Nephron (organoid): ENCODE measurements at regions not wholly inside any gene's neighbourhood (a gene's known extent, or its start where the extent isn't known, plus 50 kb on each side); places are given as distances from the start of the nearest gene placed in this dataset.

Experiments used
- H3K27ac Mint-ChIP-seq, 3 experiments: 2 replicates each; pipeline ENCODE4 v1.8.0; 2020; ENCODE audit warnings: mixed read lengths in 3 of 3, mild to moderate bottlenecking in 2 of 3, moderate library complexity in 1 of 3
- H3K27me3 Mint-ChIP-seq: 2 replicates; pipeline ENCODE4 v1.8.0; 2021; ENCODE audit warnings: low read depth, mild to moderate bottlenecking, moderate library complexity, mixed read lengths
- H3K36me3 Mint-ChIP-seq: 2 replicates; pipeline ENCODE4 v1.8.0; 2020; ENCODE audit warnings: low read depth, mixed read lengths
- H3K4me1 Mint-ChIP-seq: 2 replicates; pipeline ENCODE4 v1.8.0; 2020; ENCODE audit warnings: mixed read lengths
- H3K4me3 Mint-ChIP-seq, 3 experiments: 2 replicates each; pipeline ENCODE4 v1.8.0; 2020; ENCODE audit warnings: mild to moderate bottlenecking in 3 of 3, mixed read lengths in 3 of 3, moderate library complexity in 2 of 3
- H3K9me3 Mint-ChIP-seq: 2 replicates; pipeline ENCODE4 v1.8.0; 2020; ENCODE audit warnings: mixed read lengths
- TF ChIP-seq, protein P1 (sequence below), 3 experiments: fragments of 200-600 bp; sonication (generic); IDR thresholded peaks; one replicate each; pipeline ENCODE4 v1.5.0; 2021; ENCODE audit warnings: antibody characterized with exemption in 3 of 3; ENCODE audit not compliant: unreplicated experiment in 3 of 3

DNA sequence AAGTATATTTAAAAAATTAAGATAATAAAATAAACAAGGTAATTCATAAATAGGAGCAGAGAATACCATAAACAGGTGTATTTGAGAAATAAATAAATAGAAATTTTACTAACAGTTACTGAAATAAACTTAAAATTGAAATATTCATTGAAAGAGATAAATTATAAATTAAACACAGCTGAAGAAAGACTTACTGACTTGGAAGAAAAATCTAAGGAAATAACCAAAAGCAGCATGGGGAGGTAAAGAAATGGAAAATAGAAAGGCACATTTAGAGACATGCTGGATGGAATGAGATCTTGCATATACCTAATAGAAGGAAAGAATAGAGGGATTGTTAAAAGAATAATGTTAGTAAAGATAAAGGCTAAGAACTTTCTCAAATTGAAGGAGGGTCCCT lies 96.3 kb downstream of the SOX11 start:
- Mint-ChIP-seq H3K27me3 (peaks cover 4% of the 10 kb centered on the region), H3K4me3 (no peak overlapping the region), H3K27ac (no peak overlapping the region), H3K36me3 (peaks cover 5% of the 10 kb centered on the region), H3K9me3 (peaks cover 28% of the 10 kb centered on the region), H3K4me1 (no peaks in the 10 kb centered on the region)
- TF ChIP-seq, protein P1, sequence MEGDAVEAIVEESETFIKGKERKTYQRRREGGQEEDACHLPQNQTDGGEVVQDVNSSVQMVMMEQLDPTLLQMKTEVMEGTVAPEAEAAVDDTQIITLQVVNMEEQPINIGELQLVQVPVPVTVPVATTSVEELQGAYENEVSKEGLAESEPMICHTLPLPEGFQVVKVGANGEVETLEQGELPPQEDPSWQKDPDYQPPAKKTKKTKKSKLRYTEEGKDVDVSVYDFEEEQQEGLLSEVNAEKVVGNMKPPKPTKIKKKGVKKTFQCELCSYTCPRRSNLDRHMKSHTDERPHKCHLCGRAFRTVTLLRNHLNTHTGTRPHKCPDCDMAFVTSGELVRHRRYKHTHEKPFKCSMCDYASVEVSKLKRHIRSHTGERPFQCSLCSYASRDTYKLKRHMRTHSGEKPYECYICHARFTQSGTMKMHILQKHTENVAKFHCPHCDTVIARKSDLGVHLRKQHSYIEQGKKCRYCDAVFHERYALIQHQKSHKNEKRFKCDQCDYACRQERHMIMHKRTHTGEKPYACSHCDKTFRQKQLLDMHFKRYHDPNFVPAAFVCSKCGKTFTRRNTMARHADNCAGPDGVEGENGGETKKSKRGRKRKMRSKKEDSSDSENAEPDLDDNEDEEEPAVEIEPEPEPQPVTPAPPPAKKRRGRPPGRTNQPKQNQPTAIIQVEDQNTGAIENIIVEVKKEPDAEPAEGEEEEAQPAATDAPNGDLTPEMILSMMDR (IDR thresholded peaks at IDR 0.05; ENCODE audit: unreplicated experiment in 3 of 3): no peak

DNA sequence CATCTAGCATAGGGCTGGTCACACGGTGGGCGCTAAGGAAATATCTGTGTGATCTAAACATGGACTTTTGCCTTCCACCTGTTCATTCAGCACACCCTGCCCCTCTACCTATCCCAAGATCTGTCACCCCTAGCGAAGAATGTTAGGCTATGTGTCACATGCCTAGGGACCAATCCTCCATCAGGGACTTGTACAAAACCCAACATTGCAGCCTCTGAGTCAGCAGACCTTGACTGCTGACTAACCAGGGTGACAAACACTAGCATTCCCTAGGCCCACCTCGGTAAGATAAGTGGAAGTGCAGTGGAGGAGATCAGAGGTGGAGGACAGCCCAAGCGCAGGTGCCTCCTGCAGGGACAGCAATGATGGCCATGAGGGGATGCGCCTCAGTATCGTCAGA lies 99.2 kb downstream of the SOX11 start:
- TF ChIP-seq, protein P1 (IDR thresholded peaks at IDR 0.05; ENCODE audit: unreplicated experiment in 3 of 3): no peak
- H3K9me3 Mint-ChIP-seq: peaks cover 26% of the 10 kb centered on the region
- H3K4me3 Mint-ChIP-seq: no peak overlapping the region
- H3K27me3 Mint-ChIP-seq: peaks cover 12% of the 10 kb centered on the region
- no peak overlapping the region for H3K27ac Mint-ChIP-seq
- peaks cover 2% of the 10 kb centered on the region for H3K4me1 Mint-ChIP-seq
- peaks cover 5% of the 10 kb centered on the region for H3K36me3 Mint-ChIP-seq

DNA sequence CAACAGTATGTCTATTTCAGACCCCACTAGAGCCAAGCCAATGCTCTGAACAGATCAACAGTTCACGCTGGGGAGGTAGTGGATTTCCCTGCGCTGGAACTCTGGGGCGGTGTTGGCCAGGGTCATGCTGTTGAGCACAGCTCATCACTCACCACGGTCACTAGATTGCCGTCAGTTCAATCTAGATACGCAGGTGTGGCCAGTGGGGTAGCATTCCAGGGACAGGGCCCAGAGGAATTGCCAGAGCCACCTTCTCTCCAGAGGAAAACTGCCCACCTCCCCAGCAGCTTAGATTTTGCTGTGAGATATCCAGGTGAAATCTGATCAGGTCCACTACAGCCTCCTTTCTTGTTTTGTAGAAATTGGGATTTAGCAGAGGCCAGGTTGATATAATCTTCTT lies 101.8 kb downstream of the SOX11 start:
- H3K36me3 Mint-ChIP-seq: no peaks in the 10 kb centered on the region
- H3K27me3 Mint-ChIP-seq: peaks cover 12% of the 10 kb centered on the region
- TF ChIP-seq, protein P1 (IDR thresholded peaks at IDR 0.05; ENCODE audit: unreplicated experiment in 3 of 3): no peak
- H3K4me1 Mint-ChIP-seq: peaks cover 11% of the 10 kb centered on the region
- H3K4me3 Mint-ChIP-seq: no peak overlapping the region
- no peak overlapping the region for H3K27ac Mint-ChIP-seq
- H3K9me3 Mint-ChIP-seq: peaks cover 21% of the 10 kb centered on the region

DNA sequence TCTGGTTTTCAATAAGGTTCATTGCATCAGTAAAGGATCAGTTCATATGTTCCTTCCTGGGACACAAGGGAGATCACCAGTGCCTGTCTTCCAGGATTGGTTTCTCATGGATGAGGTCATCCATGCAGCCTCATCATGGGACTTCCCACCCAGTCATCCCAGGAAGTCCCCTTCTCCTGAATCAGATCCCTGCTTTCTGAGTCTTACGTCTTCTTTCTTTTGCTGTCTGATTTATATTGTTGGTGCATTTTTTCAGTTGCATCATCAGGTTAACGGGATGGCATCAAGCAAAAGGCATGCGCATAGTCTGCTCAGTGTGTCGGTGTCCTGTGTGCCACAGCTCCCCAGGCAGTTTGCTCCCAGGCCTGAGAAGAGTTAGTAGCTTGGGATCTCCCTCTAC lies 105.9 kb downstream of the SOX11 start:
- TF ChIP-seq, protein P1 (IDR thresholded peaks at IDR 0.05; ENCODE audit: unreplicated experiment in 3 of 3): no peak
- no peaks in the 10 kb centered on the region for H3K36me3 Mint-ChIP-seq
- H3K27me3 Mint-ChIP-seq: peaks cover 10% of the 10 kb centered on the region
- H3K4me1 Mint-ChIP-seq: peaks cover 11% of the 10 kb centered on the region
- H3K4me3 Mint-ChIP-seq: no peak overlapping the region
- H3K27ac Mint-ChIP-seq: no peak overlapping the region
- H3K9me3 Mint-ChIP-seq: peaks cover 23% of the 10 kb centered on the region

DNA sequence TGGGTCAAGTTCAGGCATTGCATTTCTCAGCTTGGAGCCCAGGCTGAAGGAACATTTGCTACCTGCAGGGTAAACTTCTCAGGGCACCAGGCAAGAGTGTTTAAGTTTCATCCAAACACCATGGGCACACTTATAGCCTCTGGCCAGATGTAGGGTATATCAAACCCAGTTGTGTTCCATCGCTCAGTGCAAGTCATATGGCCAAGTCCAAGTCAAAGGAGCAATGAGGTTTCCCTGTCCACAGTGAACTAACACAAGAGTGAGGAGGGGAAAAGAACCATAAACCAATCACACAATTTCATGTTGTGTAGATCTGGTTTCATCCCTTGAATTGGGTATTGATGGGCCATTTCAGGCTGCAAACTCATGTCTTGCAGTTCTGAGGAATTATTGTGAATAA lies 107.2 kb downstream of the SOX11 start:
- Mint-ChIP-seq H3K4me3 (no peak overlapping the region), H3K27ac (no peak overlapping the region), H3K36me3 (no peaks in the 10 kb centered on the region), H3K4me1 (peaks cover 21% of the 10 kb centered on the region), H3K9me3 (peaks cover 23% of the 10 kb centered on the region), H3K27me3 (peaks cover 4% of the 10 kb centered on the region)
- TF ChIP-seq, protein P1 (IDR thresholded peaks at IDR 0.05; ENCODE audit: unreplicated experiment in 3 of 3): no peak

DNA sequence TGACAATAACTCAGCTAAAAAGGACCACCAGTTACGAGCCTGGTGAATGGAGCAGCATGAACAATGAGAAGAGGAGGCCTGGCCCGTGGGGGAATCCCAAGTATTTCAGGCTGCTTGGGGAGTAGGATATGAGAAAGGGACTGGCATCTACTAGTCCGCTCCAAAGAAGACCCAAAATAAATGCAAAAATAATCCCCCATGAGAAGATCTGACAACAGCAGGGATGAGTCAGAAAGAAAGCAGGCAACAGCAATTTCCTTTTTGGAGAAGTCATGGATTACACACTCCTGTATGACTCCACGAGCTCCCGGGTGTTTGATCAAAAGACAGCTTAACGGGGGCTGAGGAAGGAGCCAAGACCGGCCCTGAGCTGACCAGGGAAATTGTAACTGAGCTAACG lies 111.4 kb downstream of the SOX11 start:
- Mint-ChIP-seq H3K36me3 (no peaks in the 10 kb centered on the region), H3K4me3 (no peak overlapping the region), H3K9me3 (peaks cover 13% of the 10 kb centered on the region), H3K27ac (no peak overlapping the region), H3K4me1 (peaks cover 17% of the 10 kb centered on the region), H3K27me3 (no peaks in the 10 kb centered on the region)
- TF ChIP-seq, protein P1 (IDR thresholded peaks at IDR 0.05; ENCODE audit: unreplicated experiment in 3 of 3): no peak
